BE2C (cell line): ENCODE measurements at regions not wholly inside any gene's neighbourhood (a gene's known extent, or its start where the extent isn't known, plus 50 kb on each side); places are given as distances from the start of the nearest gene placed in this dataset.

Experiments used
- DNase-seq: peaks from one replicate; pipeline ENCODE4 v3.0.0-alpha.2; 2020
- H3K27me3 ChIP-seq: fragments of 250-450 bp; sonication (Bioruptor Pico); 2 replicates; pipeline ENCODE4 v1.5.1; 2020; ENCODE audit warnings: mild to moderate bottlenecking
- H3K36me3 ChIP-seq: fragments of 250-450 bp; sonication (Bioruptor Pico); 2 replicates; pipeline ENCODE4 v1.5.1; 2020; ENCODE audit warnings: mild to moderate bottlenecking
- H3K4me1 ChIP-seq: fragments of 250-450 bp; sonication (Bioruptor Pico); 2 replicates; pipeline ENCODE4 v1.5.1; 2020
- H3K4me3 ChIP-seq: 2 replicates; pipeline ENCODE4 v1.5.1; 2011; ENCODE audit warnings: low read depth, low read length
- H3K9me3 ChIP-seq: fragments of 250-450 bp; sonication (Bioruptor Pico); 2 replicates; pipeline ENCODE4 v1.5.1; 2020
- TF ChIP-seq, protein P1 (sequence below): IDR thresholded peaks from 2 replicates; pipeline ENCODE4 v1.5.1; 2012; ENCODE audit warnings: mild to moderate bottlenecking, low read depth, low read length

- H3K4me1 ChIP-seq, result no peaks in the 10 kb centered on the region
- H3K27me3 ChIP-seq, result no peaks in the 10 kb centered on the region
- H3K4me3 ChIP-seq, result no peak overlapping the region
- no peaks in the 10 kb centered on the region for H3K9me3 ChIP-seq
- TF ChIP-seq, protein P1, sequence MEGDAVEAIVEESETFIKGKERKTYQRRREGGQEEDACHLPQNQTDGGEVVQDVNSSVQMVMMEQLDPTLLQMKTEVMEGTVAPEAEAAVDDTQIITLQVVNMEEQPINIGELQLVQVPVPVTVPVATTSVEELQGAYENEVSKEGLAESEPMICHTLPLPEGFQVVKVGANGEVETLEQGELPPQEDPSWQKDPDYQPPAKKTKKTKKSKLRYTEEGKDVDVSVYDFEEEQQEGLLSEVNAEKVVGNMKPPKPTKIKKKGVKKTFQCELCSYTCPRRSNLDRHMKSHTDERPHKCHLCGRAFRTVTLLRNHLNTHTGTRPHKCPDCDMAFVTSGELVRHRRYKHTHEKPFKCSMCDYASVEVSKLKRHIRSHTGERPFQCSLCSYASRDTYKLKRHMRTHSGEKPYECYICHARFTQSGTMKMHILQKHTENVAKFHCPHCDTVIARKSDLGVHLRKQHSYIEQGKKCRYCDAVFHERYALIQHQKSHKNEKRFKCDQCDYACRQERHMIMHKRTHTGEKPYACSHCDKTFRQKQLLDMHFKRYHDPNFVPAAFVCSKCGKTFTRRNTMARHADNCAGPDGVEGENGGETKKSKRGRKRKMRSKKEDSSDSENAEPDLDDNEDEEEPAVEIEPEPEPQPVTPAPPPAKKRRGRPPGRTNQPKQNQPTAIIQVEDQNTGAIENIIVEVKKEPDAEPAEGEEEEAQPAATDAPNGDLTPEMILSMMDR, result no peak
- DNase-seq, result no peak
- no peaks in the 10 kb centered on the region for H3K36me3 ChIP-seq
Measured at GRCh38 chr2:40544072-40544471, 92.2 kb upstream of the SLC8A1 start.

DNA sequence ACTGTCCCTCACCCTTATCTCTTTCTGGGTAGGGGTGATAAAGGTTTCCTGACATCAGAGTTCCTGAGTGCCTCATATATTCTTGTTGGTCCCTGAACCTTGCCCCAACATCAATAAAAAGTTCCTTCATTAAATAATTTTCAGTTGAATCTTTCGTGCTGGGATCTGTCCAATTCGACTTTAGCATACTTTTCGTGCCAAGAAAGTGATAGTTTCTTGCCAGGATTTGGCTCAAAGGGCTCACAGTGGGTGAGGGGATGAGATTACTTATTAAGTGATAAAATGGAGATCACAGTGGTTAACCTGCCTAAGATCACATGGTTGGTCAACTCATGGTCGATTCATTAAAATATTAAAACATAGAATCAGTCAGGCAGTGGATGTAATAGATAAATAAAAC lies 93.8 kb upstream of the SLC8A1 start:
- Histone ChIP-seq H3K9me3 (no peaks in the 10 kb centered on the region), H3K4me1 (no peaks in the 10 kb centered on the region), H3K4me3 (no peak overlapping the region), H3K36me3 (no peaks in the 10 kb centered on the region), H3K27me3 (no peaks in the 10 kb centered on the region)
- no peak for DNase-seq
- TF ChIP-seq, protein P1, result no peak

GRCh38 chr2:40546439-40547191 lies 94.7 kb upstream of the SLC8A1 start:
- no peaks in the 10 kb centered on the region for H3K36me3 ChIP-seq
- TF ChIP-seq, protein P1, result no peak
- no peaks in the 10 kb centered on the region for H3K4me1 ChIP-seq
- H3K27me3 ChIP-seq, result no peaks in the 10 kb centered on the region
- H3K4me3 ChIP-seq, result no peak overlapping the region
- H3K9me3 ChIP-seq, result no peaks in the 10 kb centered on the region
- DNase-seq, result no peak

GRCh38 chr2:40548521-40548920 lies 96.6 kb upstream of the SLC8A1 start:
- Histone ChIP-seq H3K27me3 (no peaks in the 10 kb centered on the region), H3K9me3 (no peaks in the 10 kb centered on the region), H3K4me1 (no peaks in the 10 kb centered on the region), H3K36me3 (no peaks in the 10 kb centered on the region), H3K4me3 (no peak overlapping the region)
- TF ChIP-seq, protein P1, result no peak
- no peak for DNase-seq

GRCh38 chr2:40550085-40550484 lies 98.2 kb upstream of the SLC8A1 start:
- no peaks in the 10 kb centered on the region for H3K36me3 ChIP-seq

GRCh38 chr2:40551081-40551480 lies 99.2 kb upstream of the SLC8A1 start:
- Histone ChIP-seq H3K4me1 (no peaks in the 10 kb centered on the region; the same call in 1 of the 2 replicates), H3K36me3 (no peaks in the 10 kb centered on the region), H3K9me3 (no peaks in the 10 kb centered on the region), H3K27me3 (no peaks in the 10 kb centered on the region), H3K4me3 (no peak overlapping the region)
- TF ChIP-seq, protein P1, result no peak
- no peak for DNase-seq

More at GRCh38 chr2:40550085-40550484, 98.2 kb upstream of the SLC8A1 start:
- Histone ChIP-seq H3K9me3 (no peaks in the 10 kb centered on the region), H3K27me3 (no peaks in the 10 kb centered on the region), H3K4me3 (no peak overlapping the region), H3K4me1 (no peaks in the 10 kb centered on the region; the same call in 1 of the 2 replicates)
- TF ChIP-seq, protein P1, result no peak
- DNase-seq, result no peak
